ENCODE measurements at regions not wholly inside any gene's neighbourhood (a gene's known extent, or its start where the extent isn't known, plus 50 kb on each side); places are given as distances from the start of the nearest gene placed in this dataset.

DNA sequence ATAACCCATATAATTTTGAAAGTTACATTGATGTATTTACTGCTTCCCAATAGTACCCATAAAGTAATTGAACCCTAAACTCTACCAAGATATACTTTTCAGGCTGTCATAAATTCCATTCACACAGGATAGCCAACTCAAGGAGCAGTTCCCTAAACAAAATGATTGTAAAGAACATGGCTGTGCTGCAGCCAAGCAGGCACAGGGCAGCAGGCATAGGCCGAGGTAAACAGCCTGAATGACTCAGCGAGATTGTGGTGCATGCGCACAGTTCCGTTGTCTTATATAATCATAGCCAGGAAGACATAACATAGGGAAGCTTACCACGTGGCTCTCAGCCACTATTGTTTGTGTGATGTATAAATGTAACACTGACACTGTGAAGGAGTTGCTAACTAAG, 344.9 kb downstream of the FSCB start:
- TF ChIP-seq EZH2phosphoT487 (IDR thresholded peaks at IDR 0.05; ENCODE audit: borderline replicate concordance, low read length) (no peak), CTCF (IDR thresholded peaks at IDR 0.05; ENCODE audit: low read depth, low read length, poor library complexity, severe bottlenecking) (no peak)
